ENCODE measurements at regions not wholly inside any gene's neighbourhood (a gene's known extent, or its start where the extent isn't known, plus 50 kb on each side); places are given as distances from the start of the nearest gene placed in this dataset.

DNA sequence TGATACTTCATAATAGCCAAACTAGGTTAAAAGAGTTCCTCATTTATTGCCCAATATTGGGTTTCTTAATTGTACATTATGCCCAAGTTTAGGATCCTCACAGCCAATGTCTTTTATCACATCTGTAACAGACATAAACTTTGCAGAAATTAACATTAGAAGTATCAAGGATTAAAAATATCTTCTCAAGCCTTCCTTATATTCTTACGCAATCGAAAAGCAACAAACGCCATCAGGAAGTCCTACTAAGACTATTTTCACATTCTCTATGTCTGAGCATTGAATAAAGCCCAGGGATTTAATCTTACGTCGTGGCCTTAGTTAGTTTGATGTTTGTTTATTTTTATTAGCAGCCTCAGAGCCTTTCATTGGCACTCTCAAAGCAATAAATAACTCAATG lies 1660.4 kb upstream of the MIR17HG start:
- DNase-seq = no peak

DNA sequence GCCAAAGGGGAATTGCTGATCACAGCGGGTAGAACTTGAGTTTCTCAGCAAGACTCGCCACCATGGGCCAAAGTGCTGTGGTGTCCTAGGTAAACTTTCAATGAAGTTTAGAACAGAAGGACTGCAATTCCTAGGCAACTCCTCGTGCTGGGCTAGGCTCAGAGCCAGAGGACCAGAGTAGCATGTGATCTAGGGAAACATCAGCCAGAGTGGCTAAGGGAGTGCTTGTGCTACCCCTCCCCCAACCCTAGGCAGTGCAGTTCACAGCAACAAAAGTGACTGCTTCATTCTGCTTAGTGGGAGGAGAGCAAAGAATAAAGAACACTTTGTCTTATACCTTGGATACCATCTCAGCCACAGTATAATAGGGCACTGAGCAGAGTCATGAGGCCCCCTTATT lies 1658.6 kb upstream of the MIR17HG start:
- DNase-seq = no peak

DNA sequence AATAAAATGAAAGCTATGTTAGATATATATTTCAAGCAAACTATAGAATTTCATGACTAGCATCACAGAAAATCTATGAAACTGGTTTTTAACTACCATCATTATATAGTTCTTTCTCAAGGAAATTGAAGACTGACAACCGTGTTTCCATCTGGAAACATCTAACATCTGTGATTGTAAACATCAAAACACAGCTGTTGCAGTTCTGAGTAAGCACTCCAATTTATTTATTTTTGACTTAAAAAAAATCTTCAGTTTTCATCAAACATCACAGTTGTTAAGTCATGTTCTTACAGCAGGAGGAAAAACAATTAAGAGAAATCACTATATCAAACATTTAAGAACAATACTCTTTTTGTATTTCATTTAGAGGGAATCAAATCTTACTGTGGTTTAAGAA lies 1653.0 kb upstream of the MIR17HG start:
- DNase-seq = no peak

DNA sequence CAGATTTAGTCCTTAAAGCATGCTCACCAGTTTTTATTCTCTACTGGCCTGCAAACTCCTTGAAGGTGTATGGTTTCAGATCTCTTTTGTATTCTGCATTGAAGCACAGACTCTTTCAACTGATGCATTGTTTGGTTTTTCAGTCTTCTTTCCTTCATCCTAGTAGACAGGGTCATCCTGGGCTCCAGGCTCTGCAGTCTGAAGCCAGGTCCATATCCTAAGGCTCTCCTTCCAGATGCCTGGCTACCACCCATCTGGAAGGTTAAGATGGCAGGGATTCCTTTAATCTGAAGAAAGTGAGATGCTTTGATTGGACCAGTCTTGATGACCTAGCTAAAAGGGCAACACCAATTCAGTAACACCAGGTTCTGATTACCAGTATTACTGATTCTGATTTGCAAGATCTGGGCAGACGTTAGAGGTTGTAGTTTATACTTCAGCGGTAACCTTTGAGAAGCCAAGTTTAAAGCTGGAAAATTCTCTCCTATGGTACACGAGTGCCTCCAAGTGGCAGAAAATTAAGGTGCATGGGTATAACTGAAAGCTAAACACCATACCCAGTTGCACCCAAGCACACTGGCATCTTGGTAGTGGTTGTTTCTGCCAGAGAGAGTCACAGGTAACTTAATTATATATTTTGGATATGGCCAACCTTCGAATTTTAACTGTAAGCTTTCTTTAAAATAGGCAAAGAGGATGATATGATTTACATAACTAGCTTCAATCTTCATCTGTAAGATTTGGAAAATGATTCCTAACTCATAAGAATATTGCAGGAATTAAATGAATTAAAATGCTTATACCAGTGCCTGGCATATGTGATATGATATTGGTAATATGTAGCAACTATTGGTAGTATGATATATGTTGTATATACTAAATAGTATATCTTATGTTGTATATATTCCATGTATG lies 1651.9 kb upstream of the MIR17HG start:
- DNase-seq = peak; percentile 15

DNA sequence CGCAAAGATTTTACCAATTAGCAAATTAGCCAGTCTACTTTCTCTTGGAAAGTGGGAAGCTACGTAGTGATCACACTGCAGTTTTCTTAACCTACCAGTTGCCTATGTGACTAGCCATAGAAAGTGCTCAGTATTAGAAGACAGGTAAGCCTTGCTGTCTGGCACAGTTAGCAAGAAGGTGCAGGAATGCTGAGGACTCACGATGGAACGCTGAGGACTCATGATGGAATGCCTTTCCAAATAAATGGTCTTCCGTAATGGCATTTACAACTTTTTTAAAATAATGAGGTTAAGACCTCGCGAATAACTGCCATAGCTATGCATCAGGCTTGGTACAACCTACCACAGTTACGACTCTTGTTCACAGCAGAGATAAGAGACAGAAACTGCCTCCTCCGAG lies 1645.6 kb upstream of the MIR17HG start:
- DNase-seq = no peak

DNA sequence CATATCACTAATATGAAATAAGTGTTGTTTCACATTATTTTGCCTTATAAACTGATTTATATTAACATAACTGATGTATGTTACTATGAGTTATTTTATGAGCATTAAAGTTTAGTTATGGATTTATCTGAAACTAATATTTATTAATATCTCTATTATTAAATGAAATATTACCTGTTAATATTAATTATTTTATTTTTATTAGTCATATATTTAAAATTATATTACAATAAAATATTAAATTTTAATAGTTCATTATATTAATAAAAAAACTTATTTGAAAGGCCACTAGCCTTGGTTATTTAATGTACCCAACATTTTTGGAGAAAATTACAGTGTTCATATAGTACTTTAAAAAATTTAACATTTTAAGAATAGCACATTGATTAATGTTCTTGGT lies 1643.4 kb upstream of the MIR17HG start:
- DNase-seq = no peak

DNA sequence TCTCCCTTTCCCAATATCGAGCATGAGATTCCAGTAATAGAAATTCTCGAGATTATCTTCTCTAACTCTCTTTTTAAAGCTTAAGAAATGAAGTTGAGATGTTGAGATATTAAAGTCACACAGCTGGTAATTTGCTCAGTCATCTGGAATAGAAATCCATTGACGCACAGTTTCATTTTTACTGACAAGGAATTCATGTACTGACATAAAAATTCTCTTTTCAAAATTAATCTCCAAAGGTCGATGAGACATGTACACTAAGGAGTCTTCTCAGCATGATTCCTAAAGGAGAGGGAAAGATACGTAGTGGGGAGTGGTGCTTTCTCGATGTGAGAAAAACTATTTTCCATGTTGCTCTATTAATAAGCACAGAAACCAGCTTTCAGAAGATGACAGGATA lies 1639.5 kb upstream of the MIR17HG start:
- no peak for DNase-seq

DNA sequence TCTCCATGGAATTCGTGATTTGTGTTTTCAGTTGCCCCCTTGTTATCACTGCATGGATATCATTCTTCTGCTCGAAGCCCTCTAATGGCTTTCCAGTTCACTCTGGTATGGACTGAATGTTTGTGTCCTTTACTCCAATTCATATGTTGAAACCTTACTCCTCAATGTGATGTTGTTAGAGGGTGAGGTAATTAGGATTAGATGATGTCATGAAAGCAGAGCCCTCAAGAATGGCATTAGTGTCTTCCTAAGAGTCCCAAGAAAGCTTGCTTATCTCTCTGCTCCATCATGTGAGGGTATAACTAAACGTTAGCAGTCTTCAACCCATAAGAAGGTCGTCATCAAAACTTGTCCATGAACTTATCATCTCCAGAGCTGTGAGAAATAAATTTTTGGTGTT lies 1626.3 kb upstream of the MIR17HG start:
- DNase-seq = no peak

DNA sequence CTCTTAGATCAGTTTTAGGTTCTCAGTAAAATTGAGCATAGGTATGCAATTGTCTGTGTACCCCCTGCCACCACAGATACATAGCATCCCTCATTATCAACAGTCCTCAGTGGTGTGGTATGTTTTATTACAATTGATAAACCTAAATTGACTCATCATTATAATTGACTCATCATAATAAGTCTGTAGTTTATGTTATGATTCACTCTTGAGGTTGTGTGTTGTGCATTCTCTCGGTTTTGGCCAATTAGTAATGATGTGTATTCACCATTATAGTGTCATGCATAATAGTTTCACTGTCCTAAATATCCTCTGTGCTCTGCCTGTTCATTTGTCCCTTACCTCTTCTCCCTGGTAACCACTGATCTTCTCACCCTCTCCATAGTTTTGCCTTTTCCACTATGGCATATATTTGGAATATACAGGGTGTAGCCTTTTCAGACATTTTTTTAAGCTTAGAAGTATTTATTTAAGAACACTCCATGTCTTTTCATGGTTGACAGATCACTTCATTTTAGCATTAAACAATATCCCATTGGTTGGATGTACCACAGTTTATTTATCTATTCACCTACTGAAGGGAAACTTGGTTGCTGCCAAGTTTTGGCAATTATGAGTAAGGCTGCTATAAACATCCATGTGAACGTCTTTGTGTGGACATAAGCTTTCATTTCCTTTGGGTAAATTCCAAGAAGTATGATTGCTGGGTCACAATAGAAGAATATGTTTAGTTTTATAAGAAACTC lies 1620.6 kb upstream of the MIR17HG start:
- peak; percentile 49 for DNase-seq

DNA sequence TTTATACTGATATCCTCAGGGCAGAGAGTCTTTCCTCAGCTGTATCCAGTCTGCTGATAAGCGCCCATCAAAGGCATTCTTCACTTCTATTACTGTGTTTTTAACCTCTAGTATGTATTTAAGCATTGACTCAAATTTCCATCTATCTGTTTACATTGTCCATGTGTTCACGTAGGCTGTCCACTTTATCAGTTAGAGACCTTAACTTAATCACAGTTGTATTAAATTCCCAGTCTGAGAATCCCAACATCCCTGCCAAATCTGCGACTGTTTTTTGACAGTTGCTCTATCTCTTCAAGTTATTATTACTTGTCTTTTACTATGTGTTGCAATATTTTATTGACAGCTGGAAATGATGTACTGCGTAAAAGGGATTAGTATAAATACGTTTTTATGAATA lies 1613.7 kb upstream of the MIR17HG start:
- DNase-seq = no peak

DNA sequence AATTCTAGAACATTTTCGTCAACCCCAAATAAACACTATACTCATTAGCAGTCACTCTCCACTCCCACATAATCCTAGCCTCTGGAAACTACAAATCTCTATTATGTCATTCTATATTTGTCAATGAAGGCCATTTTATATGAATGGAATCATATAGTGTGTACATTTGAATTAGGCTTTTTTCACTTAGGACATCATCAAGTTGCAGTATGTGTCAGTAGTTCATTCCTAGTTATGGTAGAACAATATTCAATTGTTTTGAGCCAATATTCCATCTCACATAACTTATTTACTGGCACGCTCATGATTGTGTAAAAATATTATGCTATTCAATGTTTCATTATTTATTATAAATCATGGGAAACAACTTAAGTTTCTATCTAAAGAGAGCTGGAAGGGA lies 1610.4 kb upstream of the MIR17HG start:
- DNase-seq = no peak

DNA sequence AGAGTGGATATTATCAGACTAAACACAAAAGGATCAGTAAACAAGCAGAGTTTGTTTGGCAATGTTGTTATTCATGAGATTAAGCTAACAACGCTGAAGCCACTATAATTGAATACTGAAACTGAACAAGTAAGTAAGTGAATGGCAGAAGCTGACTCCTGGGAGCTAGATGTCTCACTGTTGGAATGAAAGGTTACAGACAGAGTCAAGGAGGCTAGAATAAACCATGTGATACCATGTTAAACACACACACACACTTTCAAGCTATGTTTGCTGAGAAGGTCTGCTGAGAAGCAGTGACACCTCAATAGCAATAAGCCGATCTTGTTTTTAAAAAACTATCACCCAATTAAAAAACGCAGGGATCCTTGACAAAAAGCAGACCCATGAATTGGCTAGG lies 1609.4 kb upstream of the MIR17HG start:
- no peak for DNase-seq

DNA sequence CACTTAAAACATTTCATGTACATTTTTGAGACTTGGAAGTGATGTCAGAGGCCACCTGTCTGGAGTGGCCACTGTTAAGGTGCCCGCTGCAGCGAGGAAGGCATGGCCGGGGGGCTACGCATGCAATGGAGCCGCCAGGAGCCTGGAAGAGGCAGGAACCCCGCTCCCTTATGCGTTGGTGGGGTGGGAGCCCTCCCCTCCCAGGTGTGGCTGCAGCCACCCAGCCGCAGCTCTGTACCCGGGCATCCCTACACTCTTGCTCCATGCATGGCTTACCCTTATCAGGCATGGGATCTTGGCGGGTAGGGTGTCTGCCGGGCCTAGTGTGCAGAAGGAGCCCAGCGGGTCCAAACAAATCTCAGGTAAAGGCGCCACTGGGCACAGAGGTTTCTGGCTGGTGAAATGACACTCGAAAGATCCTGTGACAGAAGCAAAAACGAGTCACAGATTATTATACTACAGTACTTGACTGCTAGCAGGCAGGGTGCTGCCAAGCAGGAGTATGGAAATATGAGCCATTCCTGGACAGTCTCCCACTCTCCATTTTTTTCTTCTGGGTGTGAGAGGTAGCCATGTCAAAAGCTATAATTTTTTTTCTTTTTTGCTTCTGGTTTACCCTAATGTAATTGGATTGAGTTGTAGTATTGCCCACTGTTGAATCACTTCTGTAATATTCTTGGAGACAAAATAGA lies 1606.3 kb upstream of the MIR17HG start:
- DNase-seq = no peak

DNA sequence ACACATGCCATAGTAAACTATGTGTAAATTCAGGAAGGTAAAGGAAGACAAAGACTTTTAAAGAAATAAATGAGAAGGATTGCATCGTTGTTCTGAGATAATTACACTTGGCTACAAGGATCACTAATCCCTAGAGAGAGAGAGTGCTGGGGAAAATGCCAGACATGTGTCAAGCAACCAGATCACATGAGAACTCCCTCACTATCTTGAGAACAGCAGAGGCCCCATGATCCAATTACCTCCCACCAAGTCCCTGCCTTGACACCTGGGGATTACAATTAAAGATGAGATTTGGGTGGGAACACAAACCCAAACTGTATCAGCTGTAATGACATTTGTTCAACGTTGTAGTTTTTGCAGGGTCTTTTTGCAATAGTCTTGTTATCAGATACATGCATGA lies 1600.9 kb upstream of the MIR17HG start:
- DNase-seq = no peak

DNA sequence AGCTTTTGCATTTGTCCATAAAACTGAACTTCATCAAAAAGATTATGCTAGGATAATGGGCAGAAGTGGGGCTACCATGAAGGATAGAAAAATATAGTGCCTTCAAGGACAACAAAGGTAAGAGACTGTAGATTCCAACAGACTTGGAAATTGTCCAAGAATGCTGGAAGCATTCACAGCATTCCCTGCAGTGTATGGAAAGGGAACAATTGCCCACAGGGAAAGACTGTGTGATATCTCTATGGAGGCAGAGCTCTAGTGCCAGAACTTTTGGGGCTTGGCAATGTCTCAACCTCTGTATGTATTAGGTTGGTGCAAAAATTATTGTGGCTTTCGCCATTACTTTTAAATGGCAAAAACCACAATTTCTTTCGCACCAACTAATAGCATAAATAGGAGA lies 1598.8 kb upstream of the MIR17HG start:
- DNase-seq = peak; percentile 69

DNA sequence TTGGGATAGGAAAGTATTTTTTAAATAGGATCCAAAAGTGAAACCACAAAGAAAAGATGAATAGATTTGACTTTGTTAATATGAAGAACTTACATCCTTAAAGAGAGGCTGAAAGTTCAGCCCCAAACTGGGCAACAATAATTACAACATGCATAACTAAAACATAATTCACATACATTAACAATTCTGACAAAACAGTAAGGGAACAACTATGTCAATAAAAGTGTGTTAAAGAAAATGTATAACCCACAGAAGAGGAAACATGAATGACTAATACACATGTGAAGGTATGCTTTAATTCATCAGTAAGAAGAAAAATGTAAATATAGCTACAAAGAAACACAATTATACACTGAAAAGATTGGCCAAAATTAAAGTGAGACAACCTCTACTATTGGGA lies 1597.6 kb upstream of the MIR17HG start:
- DNase-seq = no peak

DNA sequence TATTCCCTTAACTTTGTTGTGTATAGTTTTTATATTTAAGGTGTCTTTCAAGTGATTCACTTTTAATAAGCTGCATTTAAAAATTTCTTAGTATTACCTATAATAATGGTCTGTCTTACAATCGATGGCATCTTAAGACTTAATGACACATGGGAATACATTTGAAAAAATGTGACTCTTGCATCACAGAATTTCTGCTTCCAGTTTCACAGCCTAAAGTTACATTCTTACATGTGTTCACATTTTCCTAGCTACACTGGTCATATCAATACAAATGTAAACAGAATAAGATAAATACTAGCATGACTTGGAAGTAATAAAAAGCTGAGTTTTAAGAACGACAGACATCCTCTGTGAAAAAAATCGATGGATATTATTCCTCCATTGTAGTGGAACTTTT lies 1597.1 kb upstream of the MIR17HG start:
- DNase-seq = no peak

DNA sequence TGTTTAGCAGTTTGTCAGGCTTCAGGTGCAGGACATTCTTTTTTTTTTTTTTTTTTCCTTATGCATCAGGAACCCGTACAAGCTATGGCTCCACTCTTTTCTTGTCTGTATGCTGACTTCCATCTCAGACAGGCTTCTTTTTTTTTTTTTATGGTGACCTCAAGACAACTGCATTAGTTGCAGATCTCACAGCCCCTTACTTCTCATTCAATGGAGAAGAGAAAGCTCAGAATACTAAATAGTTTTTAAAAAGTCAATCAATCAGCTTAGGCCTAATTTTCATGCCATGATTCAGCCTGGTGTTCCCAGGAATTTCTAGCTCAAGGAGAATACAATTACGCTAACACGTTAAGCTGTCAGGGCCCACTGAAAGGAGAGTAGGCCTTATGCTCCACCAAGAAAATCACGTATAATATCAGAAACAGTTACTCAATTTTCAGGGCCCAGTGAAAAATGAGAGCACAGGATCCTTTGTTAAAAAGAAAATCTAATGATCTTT lies 1596.0 kb upstream of the MIR17HG start:
- no peak for DNase-seq

DNA sequence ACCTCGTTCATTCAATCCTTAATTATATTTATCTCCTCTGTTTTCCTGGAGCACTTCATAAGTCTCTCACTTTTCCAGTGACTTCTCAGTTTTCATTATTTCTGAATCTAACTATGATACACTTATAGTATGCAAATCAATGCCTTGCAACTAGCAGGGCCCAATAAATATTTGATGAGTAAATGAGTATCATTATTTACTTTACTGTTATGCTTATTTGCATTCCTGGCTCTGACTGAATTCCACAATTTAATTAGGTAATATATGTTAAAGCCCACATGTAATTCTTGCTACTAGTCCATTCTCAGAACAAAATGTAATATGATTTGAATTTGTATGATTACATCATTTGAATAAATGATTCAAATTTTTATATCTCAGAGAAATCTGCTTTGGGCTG lies 1595.1 kb upstream of the MIR17HG start:
- no peak for DNase-seq

DNA sequence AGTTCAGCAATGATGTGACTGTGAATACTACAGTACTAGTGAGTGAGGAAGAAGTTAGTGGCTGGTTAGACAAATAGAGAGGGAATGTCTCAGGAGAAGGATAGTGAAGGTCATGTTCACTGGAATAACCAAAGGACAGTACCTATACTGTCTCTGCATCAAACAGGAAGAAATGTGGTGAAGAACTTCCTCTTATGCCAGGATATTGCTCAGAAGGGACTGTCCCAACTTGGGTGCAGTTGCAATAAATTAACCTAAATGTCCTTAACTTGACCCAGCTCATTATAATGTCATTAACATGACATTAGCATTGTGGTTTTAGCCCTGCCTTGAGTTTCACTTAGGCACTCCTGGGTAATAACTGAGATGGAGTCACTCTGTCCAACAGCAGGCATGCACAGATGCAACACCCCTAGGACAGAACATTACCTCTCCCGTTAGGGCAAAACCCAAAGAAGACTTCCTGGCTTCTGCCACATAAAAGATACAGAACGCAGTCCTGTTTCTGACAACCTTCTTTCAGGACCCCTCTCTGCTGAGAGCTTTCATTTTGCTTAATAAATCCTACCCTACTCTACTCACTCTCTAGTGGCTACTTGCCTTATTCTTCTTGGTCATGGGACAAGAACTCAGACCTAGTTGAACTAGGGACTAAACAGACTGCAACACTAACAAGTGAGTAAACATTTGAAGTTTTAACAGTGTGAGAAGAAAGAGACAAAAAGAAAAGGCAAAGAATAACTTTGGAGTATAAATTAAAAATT lies 1591.6 kb upstream of the MIR17HG start:
- no peak for DNase-seq

DNA sequence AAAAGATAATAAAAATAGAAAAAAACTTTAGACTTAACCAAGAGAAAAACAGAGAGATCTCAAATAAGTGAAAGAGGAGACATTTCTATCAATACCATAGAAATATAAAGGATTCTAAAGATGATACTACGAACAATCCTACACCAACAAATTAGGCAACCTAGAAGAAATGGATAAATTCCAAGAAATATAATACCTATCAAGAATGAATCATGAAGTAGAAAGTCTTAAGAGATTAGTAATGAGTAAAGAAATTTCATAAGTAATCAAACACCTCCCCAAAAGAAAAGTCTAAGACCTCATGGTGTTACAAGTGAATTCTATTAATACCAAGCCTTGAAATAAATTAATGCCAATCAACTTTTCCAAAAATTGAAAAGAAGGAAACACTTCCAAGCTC lies 1584.5 kb upstream of the MIR17HG start:
- no peak for DNase-seq

DNA sequence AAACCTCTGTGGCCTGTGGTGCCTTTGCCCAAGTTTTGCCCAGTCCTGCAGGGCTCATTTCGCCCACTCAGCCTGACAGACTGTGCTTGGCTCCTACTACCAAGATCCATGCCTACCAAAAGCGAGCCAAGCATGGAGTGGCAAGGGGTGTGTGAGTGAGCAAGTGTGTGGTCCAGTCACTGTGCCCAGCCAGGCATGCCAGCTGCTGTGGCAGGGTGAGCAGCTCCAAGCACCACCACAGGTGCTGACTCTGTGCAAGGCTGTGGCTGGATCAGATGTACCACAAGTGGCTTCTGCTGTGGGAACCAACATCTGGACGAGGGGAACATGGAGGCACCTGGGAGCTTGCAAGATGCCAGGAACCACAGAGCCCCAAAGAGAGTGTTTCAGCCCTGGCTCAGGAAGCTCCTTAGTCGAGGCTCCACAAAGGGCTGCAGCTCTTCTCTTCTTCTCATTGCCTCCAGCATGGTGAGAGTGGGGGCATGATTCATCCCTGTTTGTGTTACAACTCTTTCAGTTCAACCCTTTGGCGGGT lies 1564.2 kb upstream of the MIR17HG start:
- no peak for DNase-seq

Measured in COR-L47 (cell line).